ENCODE measurements at regions not wholly inside any gene's neighbourhood (a gene's known extent, or its start where the extent isn't known, plus 50 kb on each side); places are given as distances from the start of the nearest gene placed in this dataset.

DNA sequence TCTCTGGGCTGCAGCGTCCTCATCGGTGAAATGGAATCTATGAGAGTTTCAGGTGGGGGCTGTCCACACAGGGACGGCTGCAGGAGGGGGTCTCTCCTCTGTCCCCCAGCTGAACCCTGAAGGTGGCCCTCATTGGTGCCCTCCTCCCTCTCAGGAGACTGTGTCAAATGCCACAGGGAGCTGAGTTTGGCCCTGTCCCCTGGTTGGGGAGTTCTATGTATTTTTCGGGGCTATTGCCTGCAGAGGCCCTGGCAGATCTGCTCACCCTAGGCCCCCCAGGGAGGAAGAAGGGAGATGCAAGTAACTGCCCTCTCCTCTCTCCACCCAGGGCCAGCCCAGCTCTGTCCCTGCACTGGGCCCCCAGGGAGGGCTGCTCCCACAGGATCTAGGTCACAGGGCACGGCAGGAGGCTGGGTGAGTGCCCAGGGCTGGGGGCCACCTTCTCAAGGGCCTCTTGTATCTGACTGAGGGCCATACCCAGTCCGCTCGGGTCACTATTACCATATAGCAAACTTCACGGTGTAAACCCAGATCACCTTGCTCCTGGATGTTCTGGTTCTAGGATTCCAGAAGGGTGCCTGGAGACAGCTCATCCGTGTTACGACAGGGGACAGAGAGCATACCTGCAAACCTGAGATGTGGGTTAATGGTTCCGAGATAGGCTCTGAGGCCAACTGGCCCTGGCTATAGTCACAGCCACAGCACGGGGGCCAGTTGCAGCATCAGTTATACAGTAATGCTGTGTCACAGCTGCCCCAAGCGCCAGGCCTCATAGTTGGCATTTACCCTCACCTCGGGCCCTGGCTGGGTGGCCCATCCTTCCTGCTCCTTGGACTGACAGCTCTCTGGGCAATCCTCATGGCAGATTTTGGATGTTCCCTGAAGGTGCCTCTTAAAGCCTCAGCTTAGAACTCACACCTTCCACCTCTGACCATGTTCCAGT is 102.4 kb upstream of the PRR23E start:
- DNase-seq (ENCODE audit: low read depth), result no peak

DNA sequence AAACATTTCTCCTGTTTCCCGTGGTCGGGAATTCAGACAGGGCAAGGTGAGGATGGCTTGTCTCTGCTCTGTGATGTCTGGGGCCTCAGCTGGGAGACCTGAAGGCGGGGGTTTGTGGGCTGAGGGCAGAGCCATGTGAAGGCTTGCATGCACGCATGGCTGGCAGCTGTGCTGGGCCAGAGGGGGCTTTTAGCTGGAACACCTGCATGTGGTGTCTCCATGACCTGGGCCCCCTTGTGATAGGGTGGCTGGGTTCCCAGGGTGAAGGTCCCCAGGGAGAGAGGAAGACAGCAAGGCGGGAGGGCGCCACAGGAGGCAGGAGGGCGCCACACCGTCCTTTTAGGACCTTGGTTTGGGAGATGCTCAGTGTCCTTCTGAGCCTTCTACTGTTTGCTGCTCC is 101.6 kb upstream of the PRR23E start:
- DNase-seq (ENCODE audit: low read depth), result no peak

DNA sequence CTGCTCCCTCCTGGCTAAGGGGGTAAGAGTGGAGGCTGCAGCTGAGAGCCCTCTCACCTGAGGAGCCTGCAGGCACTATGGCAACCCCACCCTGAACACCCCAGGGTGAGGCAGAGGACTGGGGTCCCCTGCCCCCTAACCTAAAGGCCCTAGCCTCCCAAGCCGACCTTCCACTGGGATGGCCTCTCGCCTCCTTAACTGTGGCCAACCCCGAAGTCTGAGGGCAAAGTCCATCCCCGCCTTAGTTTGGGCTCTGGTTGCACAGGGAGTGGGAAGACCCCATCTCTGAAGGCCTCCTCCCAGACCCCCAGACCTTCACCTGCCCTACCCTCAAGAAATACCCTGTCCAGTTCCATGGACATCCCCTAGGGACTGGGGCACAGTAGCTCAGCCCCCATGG is 100.6 kb upstream of the PRR23E start:
- DNase-seq (ENCODE audit: low read depth), result no peak

DNA sequence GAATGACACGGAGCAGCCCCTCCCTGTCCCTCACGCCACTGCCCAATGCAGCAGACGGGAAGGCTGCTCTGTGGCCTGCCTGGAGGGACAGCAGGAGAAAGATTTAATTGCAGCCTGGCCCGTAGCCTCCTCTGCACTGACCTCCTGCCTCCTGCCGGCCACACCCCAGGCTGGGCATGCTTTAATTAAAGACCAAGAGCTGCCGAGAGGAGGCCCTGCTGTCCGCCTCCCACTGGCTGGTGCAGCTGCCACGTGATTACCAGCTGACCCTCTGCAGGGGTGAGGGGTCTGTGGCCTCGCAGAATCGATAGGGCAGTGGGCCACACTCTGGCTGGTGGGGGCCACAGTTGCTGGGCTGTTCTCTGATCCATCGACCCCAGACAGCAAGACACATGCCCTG is 100.2 kb upstream of the PRR23E start:
- no peak for DNase-seq (ENCODE audit: low read depth)

DNA sequence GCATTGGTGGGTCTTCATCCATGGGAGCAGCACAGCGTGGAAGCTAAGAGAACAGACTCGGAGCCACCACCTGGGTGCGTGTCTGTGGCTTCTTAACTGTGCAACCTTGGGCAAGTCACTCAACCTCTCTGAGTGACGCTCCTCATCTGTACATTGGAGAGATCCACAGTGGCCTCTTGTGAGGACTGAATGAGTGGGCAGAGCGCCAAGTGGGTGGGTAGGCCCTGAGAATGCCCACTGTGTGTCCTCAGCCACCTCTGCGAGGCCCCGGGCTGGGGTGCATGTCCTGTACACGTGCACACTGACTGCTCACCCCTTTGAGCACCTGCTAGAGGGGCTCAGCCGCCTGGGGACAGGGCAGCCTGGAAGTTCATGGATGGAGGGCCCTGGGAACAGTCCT is 99.6 kb upstream of the PRR23E start:
- DNase-seq (ENCODE audit: low read depth), result no peak

DNA sequence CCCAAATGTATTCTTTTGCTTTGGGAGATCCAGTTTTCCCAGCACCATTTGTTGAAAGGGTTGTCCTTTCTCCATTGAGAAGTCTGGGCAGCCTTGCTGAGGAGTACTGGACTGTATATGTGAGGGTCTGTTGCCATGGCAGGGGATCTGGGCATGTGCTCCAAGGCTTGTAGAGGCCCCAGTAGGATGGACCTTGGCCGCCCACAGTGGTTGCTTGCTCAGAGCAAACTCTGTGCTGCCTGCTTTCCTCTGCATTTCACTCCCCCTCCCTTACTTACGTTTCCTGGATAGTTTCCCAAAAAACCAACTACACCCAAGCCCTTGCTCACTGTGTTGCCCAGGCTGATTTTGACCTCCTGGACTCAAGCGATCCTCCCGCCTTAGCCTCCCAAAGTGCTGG is 97.2 kb upstream of the PRR23E start:
- DNase-seq (ENCODE audit: low read depth), result no peak

DNA sequence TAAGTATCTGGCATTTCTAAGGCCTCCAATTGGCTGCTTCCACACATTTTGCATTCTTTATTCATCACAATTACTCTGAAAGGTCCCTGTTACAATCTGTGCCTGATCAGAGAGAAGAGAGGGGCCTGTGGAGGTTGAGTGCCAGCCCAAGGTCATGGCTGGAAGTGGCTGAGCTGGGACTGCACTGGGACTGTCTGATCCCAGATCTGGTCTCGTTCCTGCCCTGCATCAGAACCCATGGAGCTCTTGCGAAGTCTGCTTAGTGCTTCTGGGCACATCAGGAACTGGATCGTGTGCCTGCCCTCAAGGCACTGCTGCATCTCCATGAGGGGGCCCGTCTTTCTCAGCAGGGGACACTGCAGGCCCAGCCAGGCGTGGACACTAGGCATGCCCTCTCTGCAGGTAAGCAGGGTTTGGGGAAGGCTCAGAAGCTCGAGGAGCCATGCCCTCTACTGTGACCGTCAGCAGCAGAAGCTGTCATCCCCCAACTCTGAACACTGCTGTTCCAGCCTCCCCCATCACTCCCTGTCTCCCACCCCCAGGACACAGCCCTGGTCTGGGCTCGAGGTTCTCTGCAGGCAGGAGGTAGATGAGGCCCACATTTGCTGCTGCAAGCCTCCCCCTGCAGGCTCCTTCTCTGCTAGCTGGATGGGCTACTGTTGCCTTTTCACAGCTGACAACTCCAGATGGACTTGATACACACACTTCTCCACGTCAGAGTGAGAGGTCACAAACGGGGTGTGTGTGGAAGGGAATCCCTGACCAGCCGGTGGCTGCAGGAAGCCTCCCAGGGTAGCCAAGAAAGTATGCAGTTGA is 96.5 kb upstream of the PRR23E start:
- DNase-seq (ENCODE audit: low read depth), result no peak

DNA sequence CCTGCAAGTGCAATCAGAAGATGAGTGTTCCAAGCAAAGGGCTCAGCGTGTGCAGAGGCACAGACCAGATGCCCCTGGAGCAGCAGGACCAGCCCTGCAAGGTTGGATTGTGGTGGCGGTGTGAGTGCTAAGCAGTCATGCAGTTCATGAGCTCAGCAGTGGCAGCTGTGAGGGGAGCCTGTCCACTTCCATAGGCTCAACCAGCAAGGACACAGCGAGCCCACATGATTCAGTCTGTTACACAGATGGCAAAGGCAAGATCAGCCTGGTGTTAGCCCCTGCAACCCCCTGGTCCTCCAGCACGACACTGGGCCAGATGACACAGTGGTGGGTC is 95.9 kb upstream of the PRR23E start:
- no peak for DNase-seq (ENCODE audit: low read depth)

DNA sequence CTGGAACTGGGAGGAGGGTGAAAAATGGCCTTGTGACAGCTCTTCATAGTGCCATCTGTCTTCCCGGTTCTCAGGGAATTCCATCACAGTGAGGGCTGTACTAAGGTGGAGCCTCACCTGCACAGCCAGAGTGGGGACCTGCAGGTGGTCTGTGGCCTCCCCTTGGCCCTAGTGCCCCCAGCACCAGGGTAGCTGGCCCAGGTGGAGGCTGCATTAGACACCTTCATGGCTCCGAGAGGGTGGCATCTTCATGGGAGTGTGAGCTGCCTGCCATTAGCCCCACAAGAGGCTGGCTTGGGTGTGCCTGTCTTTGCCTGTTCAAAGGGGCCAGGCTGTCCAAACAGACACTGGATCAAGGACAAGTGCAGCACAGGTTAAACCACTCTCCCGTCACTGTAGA is 95.5 kb upstream of the PRR23E start:
- no peak for DNase-seq (ENCODE audit: low read depth)

DNA sequence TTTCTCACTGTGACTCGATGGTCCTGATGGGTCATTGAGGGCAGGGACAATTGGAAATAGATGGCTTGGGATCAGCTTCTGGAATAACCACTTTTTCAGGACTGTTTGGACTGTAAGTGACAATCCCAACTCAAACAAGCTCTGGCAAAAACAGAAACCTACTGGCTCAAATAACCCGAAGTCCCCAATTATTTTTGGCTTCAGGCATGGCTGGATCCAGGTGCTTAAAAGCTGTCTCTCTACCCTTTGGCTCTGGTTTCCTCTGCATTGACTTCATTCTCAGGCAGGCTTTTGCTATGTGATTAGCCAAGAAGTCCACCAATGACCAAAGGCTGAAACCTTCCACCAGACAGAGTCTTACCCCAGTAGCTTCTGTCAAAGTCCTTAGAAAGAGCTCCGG is 92.9 kb upstream of the PRR23E start:
- DNase-seq (ENCODE audit: low read depth), result no peak

DNA sequence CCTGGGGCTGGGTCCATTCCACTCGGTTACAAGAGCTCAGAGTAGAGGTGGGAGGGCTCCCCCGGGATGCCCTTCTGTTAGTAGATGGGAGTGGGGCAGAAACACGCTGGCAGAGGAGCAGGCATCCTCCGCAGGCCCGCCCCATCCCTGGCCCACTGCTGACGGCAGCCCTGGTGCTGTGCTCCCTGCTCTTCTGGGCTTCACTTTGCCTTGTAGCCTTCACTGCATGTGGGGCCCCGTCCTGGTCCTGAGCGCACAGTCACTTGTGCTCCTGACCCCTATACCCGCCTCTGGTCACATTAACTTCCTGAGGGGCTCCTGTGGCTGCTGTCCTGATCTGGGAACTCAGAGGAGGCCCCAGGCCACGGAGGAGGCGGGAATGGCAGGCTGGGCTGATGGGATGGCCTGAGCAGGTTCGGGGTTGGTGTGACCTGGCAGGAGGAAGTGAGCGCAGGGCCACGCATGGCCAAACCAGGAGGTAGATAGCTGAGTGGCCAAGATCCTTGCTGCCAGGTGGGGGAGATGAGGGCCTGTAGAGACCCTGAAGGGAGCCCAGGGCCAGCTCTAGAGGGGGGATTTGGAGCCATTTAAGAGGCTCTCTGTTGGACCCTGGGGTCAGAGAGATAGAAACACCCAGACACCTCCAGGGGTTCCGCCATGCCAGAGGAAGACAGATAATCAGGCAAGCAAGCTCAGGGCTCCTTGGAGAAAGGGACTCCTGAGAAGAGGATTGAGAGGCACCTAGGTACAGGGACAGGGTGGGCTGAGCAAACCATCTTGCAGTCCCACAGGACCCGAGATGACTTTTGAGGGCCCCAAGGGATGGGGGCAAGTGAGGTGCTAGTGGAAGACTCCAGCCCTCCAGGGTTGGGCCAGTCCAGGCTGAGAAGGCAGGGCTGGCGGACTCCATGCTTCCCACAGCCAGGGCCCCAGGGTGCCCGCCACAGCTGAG is 92.2 kb upstream of the PRR23E start:
- DNase-seq (ENCODE audit: low read depth), result no peak

DNA sequence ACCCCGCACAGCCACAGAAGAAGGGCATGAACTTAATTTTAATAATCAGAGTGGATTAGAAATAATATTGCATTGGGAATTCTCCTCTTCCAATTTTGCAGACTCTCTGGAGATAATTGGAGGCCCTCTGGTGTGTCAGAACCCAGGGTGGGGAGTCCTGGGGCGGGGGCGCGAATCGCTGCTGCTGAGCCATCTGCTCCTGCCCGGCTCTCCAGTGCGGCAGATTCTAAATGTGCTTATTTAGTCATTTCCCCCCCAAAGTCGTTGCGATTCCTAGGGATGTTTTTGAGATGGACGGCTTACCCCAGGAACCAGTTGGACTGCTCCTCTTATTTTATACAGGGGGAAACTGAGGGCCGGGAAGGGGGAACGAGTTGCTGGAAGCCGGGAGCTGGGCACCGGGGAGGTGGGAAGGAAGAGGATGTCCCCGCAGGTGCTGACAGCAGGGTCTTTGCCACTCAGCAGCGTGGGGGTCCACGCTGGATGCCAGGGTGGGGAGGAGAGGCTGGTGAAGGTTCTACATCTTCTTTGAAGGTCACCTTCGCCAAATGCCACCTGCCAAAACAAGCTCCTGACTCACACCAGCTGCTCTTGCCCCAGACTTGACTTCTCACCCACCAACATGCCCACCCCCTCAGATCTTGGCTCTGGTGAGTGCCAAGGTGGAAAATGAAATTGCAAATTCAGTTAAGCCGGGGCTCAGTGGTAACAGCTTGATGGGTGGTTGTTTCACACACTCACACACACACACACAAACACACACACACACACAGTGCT is 91.3 kb upstream of the PRR23E start:
- DNase-seq (ENCODE audit: low read depth), result no peak

DNA sequence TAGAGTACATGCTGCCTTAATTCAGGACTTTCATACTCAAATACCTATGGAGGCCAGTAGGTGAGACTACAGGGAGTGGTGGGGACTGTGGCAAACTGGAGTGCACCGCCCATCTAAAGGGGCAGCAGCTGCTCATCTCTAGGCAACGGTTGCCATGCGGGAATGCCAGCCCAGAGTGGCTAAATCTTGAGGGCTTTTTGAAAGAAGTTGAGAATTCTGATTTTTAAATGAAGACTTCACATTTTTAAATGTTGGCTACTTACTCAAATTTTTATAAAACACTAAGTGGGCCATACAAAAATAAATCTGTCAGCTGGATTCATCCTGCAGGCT is 90.8 kb upstream of the PRR23E start:
- DNase-seq (ENCODE audit: low read depth), result no peak

DNA sequence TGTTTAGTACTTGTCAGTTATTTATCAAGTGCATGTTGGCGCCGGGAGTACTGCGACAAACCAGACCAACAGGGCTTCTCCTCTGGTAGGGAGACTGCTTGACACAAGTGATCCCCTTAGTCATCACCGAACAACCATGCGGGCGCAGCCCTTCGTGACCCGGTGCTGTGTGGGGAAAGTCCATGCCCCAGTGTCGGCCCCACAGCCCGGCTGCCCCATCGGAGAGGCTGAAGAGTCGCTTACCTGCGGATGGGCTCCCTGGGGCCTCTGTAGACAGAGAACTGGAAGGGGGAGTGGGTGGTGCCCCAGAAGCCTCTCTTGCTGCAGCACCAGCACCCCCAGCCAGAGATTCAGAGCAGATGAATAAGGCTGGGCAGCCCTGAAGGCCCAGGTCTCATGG is 90.3 kb upstream of the PRR23E start:
- no peak for DNase-seq (ENCODE audit: low read depth)

DNA sequence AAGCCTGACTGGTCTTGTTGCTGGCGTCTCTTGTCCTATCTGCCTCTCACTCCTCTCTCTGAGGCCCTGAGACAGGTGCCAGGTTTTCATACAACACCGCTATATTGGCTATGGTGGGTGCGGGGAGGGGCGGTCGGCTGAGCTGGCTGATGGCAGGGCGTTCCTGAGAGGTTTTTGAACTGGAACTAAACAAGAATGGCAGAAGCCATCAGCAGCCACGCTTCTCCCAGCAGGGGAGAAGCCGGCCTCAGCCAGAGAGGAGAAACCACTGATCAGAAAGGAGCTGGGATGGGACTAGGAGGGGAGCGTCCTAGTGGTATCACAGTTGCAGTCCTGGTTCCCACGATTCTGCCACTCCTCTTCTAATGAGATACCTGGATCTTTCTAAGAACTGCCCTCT is 89.9 kb upstream of the PRR23E start:
- DNase-seq (ENCODE audit: low read depth), result no peak

DNA sequence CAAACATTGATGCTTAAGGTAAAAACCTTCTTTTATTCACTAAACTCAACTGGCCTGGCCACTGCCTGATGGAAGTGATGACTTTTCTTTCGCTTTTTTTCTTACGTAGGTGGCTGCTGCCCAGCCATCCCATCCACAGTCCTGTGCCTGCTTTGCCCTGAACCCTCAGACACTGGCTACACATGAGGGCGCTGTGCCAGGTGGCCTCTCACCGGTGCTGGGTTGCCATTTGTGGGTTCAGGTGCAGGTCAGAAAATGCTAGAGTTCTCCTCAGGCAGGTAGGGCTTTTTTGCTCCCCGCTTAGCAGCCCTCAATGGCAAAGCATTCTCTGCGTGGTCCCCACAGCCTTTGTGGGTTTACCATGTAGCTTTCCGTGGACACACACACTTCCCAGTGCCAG is 88.3 kb upstream of the PRR23E start:
- no peak for DNase-seq (ENCODE audit: low read depth)

DNA sequence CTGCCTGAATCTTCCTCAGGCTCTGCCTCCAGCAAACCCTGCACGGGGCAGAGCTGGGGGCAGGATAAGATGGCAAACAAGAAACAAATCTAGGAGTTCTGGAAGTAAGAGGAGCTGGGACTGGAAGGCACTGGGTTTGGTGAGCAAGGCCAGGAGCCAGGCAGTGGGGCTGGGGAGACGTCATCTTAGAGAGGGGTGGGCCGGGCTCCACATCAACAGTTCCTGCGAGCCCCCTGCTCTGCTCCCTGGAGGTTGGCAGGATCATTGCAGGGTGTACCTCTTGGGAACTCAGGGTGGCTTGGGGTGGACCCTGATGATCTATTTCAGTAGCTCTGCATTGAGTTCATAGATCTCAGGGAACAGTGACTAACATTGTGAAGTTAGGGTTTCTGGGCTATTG is 87.3 kb upstream of the PRR23E start:
- no peak for DNase-seq (ENCODE audit: low read depth)

DNA sequence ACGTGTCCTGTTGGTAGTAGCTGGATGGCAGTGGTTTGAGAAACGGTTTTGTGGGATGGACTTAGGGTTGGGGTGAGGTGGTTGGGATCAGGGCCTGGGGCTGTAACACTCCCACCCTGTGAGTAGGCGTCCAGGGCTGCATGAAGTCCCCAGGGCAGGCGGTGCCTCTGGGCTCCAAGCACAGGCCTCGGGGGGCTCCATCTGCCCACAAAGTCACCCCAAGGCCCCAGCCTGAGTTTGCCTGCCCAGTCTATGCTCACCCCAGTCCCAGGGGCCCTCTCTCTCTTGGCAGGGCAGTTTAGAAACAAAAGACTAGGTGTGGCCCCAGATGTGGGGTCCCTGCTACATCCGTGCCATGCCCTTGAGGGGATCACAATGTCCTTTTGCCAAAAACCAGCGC is 86.9 kb upstream of the PRR23E start:
- no peak for DNase-seq (ENCODE audit: low read depth)

DNA sequence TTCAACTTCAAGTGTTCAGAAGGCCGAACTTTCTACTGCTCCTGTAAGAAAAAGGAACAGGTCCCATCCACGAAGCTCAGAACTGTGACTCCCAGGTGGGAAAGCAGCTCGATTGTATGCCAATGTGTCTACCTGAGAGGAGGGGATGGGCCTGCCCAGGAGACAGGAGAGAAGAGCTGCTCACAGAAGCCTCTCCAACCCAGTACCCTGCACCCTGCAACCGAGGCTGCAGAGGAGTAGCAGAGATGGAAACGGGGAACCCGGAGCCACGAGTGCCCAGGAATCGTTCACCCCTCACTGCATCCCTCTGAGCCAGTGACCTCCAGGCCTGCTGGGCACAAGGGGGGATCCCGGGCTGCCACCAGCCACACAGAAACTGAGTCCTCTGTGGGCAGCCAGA is 86.5 kb upstream of the PRR23E start:
- DNase-seq (ENCODE audit: low read depth), result no peak

DNA sequence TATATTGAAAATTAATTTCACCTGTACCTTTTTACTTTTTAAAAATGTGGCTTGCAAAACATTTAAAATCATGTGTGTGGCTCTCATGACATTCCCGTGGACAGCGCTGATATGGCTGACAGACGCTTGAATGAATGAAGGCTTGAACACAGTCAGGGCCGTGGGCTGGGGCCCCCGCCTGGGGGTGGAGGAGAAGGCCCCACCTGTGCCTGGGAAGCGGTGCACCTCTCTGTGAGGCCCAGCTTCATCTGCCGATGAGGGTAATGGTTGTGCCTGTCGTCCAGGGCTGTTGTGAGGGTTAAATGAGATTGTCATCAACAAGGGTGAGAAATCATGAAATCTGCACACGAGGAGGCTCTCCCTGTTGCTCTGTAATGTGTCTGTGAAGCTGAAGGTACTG is 85.9 kb upstream of the PRR23E start:
- no peak for DNase-seq (ENCODE audit: low read depth)

DNA sequence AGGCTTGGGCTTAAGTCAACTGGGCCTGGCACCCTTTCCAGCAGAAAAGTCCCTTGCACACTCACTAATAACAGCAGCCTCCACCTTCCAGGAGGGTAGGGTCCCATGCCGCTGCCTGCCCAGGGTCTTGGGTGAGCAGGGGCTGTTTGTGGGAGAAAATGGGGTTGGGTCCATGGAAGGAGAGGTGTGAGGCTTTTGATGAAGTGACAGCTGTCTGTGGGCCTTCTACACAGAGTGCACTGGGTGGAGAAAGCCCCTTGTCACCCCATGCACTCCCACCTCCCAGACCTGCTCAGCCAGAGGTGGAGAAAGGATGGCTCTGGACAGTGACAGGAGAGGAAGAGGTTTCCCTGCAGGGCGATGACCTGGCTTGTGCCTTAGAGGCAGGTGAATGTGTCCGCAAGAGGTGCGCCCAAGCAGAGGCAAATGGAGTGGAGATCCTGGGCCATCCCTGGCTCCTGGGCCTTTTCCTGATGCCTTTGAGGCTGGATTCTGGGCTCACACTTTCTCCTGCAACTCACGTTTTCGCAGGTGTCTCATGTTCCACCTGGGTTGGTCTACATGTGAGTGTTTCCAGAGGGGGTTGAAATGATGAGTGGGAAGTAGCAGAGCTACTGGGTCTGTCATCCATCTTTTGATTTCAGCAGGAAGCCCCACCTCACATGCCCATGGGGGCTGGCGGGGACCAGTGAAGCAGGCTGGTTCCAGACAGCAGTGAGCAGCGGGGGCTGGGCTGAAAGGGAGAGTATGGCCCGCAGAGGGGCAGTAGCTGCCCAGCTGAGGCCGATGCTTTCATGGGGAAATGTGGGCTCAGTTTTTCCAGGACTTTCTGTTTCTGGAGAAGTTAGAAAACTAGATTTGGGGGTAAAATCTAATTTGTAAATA is 85.2 kb upstream of the PRR23E start:
- no peak for DNase-seq (ENCODE audit: low read depth)

Measured in HS-27A (cell line).